ENCODE measurements at regions not wholly inside any gene's neighbourhood (a gene's known extent, or its start where the extent isn't known, plus 50 kb on each side); places are given as distances from the start of the nearest gene placed in this dataset.
"Not testable (repeated sequence)": the region's sequence is repeated elsewhere in the genome, so short reads cannot be mapped to it uniquely, and the experiment has no call there.

DNA sequence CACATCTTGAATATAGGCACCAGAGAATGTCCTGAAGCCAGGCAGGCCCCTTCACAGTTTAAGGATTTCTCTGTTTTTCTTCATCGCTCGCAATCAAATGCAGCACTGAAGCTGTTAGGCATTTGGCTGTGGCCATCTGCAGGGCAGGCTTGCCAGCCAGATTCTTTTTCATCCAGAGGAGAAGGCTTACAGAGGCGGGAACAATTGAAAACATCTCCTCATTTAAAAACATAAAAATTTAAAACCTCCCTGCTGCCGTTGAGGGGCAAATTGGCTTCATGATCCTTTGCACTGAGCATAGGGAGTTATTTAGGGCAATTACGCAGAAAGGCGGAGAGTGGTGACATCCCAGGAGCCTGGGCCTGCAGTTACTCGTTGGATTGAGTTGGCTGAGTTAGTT lies 500.0 kb downstream of the TYW1 start:
- Histone ChIP-seq H3K27me3 (ENCODE audit: low read depth) (peaks cover 24% of the 10 kb centered on the region), H3K4me1 (no peaks in the 10 kb centered on the region), H3K9me3 (replicated peaks) (peaks cover 17% of the 10 kb centered on the region), H3K4me3 (no peak overlapping the region), H3K36me3 (no peaks in the 10 kb centered on the region), H3K27ac (replicated peaks) (no peak overlapping the region)
- intact Hi-C loops (cut with micrococcal nuclease) = no loop called here
- DNase-seq = no peak
- TF ChIP-seq, protein P1, sequence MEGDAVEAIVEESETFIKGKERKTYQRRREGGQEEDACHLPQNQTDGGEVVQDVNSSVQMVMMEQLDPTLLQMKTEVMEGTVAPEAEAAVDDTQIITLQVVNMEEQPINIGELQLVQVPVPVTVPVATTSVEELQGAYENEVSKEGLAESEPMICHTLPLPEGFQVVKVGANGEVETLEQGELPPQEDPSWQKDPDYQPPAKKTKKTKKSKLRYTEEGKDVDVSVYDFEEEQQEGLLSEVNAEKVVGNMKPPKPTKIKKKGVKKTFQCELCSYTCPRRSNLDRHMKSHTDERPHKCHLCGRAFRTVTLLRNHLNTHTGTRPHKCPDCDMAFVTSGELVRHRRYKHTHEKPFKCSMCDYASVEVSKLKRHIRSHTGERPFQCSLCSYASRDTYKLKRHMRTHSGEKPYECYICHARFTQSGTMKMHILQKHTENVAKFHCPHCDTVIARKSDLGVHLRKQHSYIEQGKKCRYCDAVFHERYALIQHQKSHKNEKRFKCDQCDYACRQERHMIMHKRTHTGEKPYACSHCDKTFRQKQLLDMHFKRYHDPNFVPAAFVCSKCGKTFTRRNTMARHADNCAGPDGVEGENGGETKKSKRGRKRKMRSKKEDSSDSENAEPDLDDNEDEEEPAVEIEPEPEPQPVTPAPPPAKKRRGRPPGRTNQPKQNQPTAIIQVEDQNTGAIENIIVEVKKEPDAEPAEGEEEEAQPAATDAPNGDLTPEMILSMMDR (IDR thresholded peaks at IDR 0.05; ENCODE audit: borderline replicate concordance) = no peak

DNA sequence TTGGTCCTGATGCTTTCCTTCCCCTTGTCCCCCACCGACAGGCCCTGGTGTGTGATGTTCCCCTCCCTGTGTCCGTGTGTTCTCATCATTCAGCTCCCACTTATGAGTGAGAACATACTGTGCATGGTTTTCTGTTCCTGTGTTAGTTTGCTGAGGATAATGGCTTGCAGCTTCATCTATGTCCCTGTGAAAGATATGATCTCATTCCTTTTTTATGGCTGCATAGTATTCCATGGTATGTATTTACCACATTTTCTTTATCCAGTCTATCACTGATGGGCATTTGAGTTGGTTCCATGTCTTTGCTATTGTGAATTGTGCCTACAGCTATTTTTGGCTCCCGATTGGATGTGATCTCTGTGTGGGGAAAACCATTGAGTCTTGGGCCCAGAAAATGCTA lies 501.3 kb downstream of the TYW1 start:
- DNase-seq; H3K9me3 ChIP-seq (replicated peaks); H3K36me3 ChIP-seq; H3K4me1 ChIP-seq; intact Hi-C loops (cut with micrococcal nuclease); H3K4me3 ChIP-seq; H3K27ac ChIP-seq (replicated peaks): not testable (repeated sequence)
- peaks cover 23% of the 10 kb centered on the region for H3K27me3 ChIP-seq (ENCODE audit: low read depth)

DNA sequence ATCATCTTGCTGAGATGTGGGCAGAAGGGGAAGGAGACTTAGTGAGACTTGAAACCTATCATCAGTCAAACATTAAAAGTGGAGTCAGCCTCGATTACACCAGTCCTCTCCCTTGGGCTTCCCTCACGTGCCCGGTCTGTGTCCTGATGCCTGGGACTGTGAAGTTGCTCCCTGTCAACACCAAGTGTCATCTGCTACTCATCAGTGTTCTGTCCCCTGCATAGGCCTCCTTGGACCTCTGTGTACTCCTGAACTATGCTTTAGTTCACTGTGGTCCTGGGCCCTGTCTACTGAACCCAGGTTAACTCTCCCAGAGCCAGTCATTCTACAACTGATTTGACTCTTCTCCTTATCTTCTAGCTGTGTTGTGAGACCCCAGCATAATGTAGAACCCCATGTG lies 506.3 kb downstream of the TYW1 start:
- Histone ChIP-seq H3K36me3 (no peaks in the 10 kb centered on the region), H3K9me3 (replicated peaks) (peaks cover 19% of the 10 kb centered on the region), H3K4me3 (no peak overlapping the region), H3K4me1 (no peaks in the 10 kb centered on the region), H3K27me3 (ENCODE audit: low read depth) (peaks cover 11% of the 10 kb centered on the region), H3K27ac (replicated peaks) (no peak overlapping the region)
- no peak for DNase-seq
- TF ChIP-seq, protein P1 (IDR thresholded peaks at IDR 0.05; ENCODE audit: borderline replicate concordance) = no peak
- intact Hi-C loops (cut with micrococcal nuclease) = no loop called here

DNA sequence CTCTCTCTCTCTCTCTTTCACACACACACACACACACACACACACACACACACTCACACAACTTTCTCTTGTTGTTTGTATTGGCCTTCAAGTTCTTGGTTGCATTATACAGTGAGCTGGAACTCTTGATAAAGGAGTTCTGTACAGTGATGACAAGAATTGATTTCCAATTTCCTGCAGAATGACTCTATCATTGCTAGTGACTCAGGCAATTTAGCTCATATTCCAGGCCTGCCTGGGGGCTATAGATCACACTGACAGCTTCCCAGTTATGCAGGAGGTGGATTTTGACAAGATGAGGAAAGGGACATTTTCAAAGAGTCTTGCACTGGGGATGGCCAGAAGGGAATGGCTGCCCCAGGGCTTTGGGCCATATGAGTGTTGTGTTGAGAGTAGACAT lies 508.8 kb downstream of the TYW1 start:
- intact Hi-C loops (cut with micrococcal nuclease) = no loop called here

DNA sequence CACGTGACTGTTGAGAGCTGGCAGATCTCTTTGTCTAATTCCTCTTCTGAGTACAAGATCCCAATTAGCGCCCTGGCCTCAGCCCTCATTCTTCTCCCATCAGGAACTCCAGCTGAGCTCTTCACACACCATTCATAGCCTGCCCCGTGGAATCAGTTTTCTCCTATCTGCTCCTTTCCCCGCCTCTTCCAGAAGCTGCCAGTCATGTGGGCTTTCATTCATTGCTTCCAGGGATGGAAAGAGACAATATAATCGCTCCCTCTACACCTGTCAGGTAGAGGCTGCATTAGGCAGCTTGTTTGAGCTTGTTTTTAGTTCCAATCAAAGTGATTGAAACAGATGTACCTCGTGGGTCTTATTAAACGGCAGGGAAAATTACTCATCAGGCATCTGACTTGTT lies 515.8 kb downstream of the TYW1 start:
- Histone ChIP-seq H3K4me1 (peaks cover 11% of the 10 kb centered on the region), H3K36me3 (no peaks in the 10 kb centered on the region), H3K9me3 (replicated peaks) (peaks cover 3% of the 10 kb centered on the region), H3K27me3 (ENCODE audit: low read depth) (no peaks in the 10 kb centered on the region), H3K27ac (replicated peaks) (no peak overlapping the region), H3K4me3 (no peak overlapping the region)
- intact Hi-C loops (cut with micrococcal nuclease) = loop anchor here (10.0 kb wide), 1 partner anchor 102 kb away; no protein-coding TSS in a partner anchor
- TF ChIP-seq, protein P1 (IDR thresholded peaks at IDR 0.05; ENCODE audit: borderline replicate concordance) = no peak
- no peak for DNase-seq

More for the DNA sequence above, 508.8 kb downstream of the TYW1 start:
- no peak for DNase-seq
- Histone ChIP-seq H3K27me3 (ENCODE audit: low read depth) (no peaks in the 10 kb centered on the region), H3K4me1 (no peaks in the 10 kb centered on the region), H3K36me3 (no peaks in the 10 kb centered on the region), H3K9me3 (replicated peaks) (peaks cover 16% of the 10 kb centered on the region), H3K27ac (replicated peaks) (no peak overlapping the region), H3K4me3 (no peak overlapping the region)
- TF ChIP-seq, protein P1 (IDR thresholded peaks at IDR 0.05; ENCODE audit: borderline replicate concordance) = no peak

DNA sequence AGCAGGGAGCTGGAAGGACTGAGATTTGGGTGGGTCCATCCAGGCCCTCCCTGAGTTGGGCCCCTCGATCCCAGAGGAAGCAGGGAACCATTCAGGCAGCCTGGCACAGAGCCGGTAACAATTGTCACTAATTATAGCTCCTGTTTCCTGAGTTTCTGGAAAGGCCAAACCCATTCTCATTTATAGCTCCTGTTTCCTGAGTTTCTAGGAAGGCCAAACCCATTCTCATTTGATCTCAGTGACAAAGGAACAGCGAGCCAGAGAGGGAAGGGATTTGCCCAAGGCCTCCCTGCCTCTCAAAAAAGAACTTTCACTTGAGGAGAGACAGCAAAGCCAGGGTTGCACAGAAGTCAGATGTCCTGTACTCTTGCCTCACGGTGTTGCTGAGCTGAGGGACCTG lies 521.9 kb downstream of the TYW1 start:
- H3K4me1 ChIP-seq = peaks cover 37% of the 10 kb centered on the region
- H3K36me3 ChIP-seq = no peaks in the 10 kb centered on the region
- intact Hi-C loops (cut with micrococcal nuclease) = loop anchor here (10.0 kb wide), 1 partner anchor 96 kb away; no protein-coding TSS in a partner anchor
- no peak overlapping the region for H3K4me3 ChIP-seq
- peak overlapping the region; percentile 70 for H3K27ac ChIP-seq (replicated peaks)
- no peaks in the 10 kb centered on the region for H3K27me3 ChIP-seq (ENCODE audit: low read depth)
- TF ChIP-seq, protein P1 (IDR thresholded peaks at IDR 0.05; ENCODE audit: borderline replicate concordance) = no peak
- DNase-seq = peak; percentile 54
- peaks cover 3% of the 10 kb centered on the region for H3K9me3 ChIP-seq (replicated peaks)
